ENCODE measurements at regions not wholly inside any gene's neighbourhood (a gene's known extent, or its start where the extent isn't known, plus 50 kb on each side); places are given as distances from the start of the nearest gene placed in this dataset.

- TF ChIP-seq CTCF (IDR thresholded peaks at IDR 0.05; ENCODE audit: insufficient read depth, low read depth, low read length) (no peak), EZH2 (IDR thresholded peaks at IDR 0.05; ENCODE audit: insufficient read depth, low read length) (no peak)
Observed at GRCh38 chr20:40802886-40803285, 113.8 kb upstream of the MAFB start.
